ENCODE measurements at regions not wholly inside any gene's neighbourhood (a gene's known extent, or its start where the extent isn't known, plus 50 kb on each side); places are given as distances from the start of the nearest gene placed in this dataset.

GRCh38 chr22:48169227-48169626 lies 1406.8 kb downstream of the TBC1D22A start:
- DNase-seq = no peak

DNA sequence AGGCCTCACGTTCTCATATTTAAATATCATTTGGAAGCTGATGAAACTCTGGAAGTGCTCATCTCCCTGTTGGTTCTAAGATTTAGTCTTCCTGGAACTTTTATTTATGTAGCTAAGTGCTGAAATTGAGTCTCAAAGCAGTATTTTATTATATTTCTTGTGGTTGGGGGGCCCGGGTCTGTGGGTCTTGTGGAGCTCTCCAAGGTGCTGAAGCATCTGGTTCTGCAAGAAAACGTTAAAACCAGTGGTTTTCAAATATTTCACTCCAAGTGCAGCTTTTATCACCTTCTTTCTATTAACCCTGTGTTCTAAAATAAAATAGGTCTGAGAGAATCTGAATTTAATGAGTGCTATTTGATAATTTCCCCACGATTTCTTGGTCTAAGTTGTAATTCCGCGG lies 1404.8 kb downstream of the TBC1D22A start:
- DNase-seq = no peak

- DNase-seq = no peak
Observed at GRCh38 chr22:48161298-48161697, 1398.8 kb downstream of the TBC1D22A start.

GRCh38 chr22:48157676-48158075 lies 1395.2 kb downstream of the TBC1D22A start:
- DNase-seq = no peak

DNA sequence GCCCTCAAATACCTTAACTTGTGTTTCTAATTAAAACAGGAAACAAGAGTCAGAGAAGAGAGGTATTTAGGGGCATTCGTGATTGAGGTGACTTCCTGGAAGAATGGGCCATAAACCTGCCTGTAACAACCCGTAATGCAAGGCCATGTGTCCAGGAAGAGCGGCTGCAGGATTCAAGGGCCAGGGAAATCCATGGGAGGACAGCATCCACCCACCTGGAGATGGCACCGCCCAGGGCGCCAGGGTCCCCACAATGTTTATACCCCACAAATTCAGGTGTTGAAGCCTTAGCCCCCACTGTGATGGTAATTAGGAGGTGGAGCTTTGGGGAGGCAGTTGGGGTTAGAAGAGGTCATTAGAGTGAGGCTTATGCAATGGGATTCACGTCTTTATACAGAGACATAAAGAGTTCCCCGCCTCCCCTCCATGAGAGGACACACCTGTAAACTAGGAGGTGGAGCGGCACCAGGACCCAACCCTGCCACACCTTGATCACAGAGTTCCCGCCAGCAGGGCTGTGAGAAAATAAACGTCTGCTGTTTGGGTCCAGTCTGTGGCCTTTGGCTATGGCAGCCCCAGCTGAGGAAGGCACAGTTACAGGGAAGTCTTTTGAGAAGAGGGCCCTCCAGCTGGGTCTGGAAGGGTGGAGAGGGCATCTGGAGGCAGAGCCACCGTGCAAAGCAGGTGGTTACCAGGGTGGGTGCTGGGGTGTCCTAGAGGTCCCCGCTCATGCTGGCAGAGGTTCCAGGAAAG lies 1394.3 kb downstream of the TBC1D22A start:
- no peak for DNase-seq

DNA sequence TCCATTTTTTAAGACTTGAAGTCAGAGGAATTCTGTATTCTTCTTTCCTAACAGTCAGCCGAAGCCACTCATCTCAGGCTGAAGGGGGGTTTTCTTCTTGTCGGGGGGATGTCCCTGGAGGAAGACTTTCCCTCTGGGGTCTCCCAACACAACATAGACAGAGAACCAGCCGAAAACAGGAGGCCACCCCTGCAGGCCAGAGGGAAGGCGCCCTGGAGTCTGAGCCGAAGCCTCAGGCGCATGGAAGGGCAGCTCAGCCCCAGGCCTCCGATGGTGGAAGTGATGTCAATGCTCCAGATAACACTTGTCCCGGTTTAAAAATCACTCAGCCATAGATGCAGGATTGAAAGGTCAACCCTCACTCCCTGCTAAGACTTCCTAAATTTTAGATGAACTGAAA lies 1393.0 kb downstream of the TBC1D22A start:
- no peak for DNase-seq

DNA sequence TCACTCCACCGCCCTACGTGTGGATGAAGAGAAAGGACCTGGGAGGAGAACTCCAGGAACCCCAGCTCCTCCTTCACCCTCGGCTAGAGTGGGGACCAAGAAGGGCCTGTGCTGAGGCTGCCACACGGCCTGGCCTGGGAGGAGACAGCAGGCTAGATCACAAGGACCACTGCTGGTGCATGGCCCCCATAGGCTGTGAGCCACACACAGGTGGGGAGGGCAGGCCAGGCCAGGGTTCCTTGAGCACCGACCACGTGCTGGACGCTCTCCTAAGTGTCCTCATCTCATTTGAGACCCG lies 1392.4 kb downstream of the TBC1D22A start:
- no peak for DNase-seq

GRCh38 chr22:48154169-48154942 lies 1391.9 kb downstream of the TBC1D22A start:
- DNase-seq = no peak

GRCh38 chr22:48153726-48154125 lies 1391.3 kb downstream of the TBC1D22A start:
- no peak for DNase-seq

DNA sequence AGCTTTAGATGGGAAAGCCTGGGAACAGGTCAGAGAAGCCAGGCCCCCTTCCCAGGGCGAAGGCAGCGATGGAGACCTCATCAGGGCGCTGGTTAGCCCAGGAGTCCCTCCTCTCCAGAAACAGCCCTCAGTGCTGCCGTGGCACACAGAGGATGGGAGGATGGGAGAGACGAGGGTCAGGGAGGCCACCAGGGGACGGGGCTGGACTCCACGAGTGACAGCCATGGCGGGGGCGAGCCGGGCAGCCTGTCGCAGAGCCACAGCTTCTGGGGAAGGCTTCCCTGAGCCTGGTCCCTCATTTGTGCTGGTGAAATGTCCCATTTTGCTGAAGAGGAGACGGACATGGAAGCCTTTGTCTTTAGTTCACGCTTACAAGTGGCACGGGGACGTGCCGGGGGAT lies 1390.5 kb downstream of the TBC1D22A start:
- no peak for DNase-seq

DNA sequence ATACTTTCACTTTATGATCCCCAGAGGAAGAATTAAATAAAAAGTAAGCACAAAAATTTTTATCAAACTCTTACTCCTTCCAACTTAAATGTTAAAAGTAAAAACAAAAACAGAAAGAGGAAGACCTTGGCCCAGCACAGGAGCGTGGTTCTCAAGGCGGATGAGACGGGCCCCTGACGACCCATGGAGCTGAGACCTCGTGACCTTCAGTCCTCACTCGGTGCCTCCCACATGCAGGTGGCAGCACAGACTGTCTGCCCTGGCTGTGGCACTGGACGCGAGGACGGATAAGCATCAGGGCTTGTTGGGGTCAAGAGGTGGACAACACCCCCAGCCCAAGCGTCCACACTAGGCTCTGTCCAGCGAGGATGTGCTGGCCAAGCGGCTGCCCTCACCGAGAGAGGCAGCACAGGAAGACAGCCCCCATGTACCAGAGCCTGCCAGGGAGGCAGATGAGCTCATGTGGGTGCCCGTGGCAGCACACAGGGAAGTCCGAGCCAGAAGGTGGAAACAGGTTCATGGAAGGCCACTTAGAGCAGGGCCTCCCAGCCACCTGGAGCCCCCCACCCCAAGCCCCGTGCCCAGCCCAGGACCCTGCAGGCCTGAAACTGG lies 1389.8 kb downstream of the TBC1D22A start:
- DNase-seq = no peak

DNA sequence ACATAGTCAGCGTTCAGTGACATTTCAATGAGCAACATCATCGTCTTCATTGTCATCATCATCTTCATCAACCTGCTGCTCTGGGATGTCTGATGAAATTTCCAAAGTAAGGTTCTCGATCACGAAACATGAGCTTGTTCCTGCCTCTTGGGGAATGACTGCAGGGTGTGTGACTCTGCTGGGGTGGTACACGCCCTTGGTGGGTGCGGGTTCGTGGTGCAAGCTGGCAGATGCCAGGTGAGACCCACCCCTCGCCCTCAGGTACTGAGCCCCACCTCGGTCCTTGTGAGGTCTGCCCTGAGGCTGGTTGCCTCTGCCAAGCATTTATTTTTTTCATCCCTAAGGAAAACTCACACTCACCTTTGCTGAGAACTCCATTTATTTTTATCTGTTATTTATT lies 1389.2 kb downstream of the TBC1D22A start:
- no peak for DNase-seq

DNA sequence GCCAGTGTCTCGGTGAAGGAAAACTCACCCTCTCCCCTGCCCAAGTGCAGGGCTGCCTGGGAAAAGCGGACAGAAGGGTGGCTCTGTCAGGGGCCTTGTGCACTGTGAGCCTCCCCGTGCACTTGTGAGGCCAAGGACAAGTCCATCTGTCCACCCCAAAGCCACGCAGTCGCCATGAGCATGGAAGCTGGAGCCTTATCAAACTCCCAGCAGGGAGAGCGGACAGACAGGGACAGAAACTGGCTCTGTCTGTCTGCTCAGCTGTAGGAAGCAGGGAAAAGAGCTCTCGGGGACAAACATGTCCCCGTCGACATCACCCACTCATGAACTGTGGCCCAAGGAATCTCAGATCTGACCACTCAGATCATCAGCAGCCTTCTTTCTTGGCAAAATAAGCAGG lies 1385.4 kb downstream of the TBC1D22A start:
- no peak for DNase-seq

DNA sequence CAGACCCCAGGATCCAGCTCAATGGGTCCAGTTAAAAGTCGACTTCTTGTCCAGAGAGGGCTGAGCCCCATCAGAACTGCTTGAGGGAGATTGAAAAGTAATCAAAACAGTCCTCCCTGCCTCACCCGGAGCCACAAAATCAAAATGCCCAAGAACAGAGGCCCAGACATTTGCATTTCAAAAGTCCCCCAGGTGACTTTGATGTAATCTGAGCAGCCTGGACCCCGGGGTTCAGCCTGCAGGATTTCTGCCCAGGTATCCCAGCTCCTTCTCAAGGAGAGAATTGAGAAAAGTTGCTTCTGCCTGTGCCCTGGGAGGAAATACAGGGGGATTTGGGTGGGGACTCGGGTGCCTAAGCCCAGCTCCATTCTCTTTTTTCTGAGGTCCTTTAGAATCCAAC lies 1385.0 kb downstream of the TBC1D22A start:
- DNase-seq = no peak

GRCh38 chr22:48146426-48146825 lies 1384.0 kb downstream of the TBC1D22A start:
- no peak for DNase-seq

GRCh38 chr22:48145738-48146137 lies 1383.3 kb downstream of the TBC1D22A start:
- DNase-seq = no peak

GRCh38 chr22:48144318-48144717 lies 1381.9 kb downstream of the TBC1D22A start:
- no peak for DNase-seq

- DNase-seq = no peak
Observed at GRCh38 chr22:48143856-48144255, 1381.4 kb downstream of the TBC1D22A start.

GRCh38 chr22:48142388-48142787 lies 1379.9 kb downstream of the TBC1D22A start:
- no peak for DNase-seq

GRCh38 chr22:48141301-48141700 lies 1378.9 kb downstream of the TBC1D22A start:
- DNase-seq = no peak

GRCh38 chr22:48140261-48140813 lies 1377.9 kb downstream of the TBC1D22A start:
- DNase-seq = no peak

DNA sequence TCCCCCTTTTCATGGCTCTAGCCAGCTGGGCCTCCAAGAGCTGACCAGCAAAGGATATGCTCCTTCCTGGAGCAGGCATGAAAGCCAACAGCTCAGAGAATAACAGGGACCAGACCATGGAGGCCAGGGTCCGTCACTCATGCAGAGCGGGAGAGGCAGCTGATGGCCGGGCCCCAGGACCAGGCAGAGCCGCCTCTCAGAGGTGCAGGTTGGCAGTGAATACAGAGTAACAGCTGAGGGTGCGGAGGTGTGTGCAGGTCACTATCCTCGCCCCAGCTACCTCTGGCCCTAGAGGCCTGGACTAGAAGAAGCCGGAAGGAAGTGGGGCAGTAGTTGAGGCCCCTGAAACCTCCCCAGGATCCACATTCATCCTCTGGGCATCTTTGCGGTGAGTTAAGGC lies 1377.3 kb downstream of the TBC1D22A start:
- no peak for DNase-seq

DNA sequence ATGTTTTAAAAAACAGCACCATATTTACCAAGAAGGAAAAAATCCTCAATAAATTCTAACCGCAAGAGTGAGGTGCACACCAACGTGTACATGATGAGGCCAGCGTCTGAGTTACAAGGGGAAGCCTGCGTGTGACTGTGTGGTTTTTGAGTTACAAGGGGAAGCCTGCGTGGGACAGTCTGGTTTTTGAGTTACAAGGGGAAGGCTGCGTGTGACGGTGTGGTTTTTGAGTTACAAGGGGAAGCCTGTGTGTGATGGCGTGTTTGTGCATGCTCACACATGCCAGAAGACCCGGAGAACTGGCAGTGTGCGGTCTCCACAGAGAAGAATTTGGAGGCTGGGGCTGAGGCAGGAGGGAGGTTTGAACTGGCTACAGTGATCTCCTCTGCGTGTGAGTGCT lies 1376.4 kb downstream of the TBC1D22A start:
- DNase-seq = no peak

DNA sequence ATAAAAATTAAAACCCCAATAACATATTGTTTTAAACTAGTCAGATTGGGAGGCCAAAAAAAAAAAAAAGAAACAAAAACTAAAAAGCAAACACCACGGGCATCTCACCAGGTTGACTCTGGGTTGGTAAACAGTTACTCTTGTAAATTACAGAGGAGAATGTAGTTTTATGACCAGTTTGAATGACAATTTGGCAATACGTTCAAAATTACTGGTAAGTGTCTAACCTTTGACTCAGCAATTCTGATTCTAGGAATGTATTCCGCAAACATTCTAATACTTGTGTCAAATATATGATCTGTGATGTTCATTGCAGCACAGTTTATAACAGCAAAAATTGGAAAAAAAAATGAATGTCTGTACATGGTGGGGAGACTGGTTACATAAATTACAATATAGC lies 1376.0 kb downstream of the TBC1D22A start:
- DNase-seq = no peak
